GM23338 (cell line): ENCODE measurements at regions not wholly inside any gene's neighbourhood (a gene's known extent, or its start where the extent isn't known, plus 50 kb on each side); places are given as distances from the start of the nearest gene placed in this dataset.

Experiments
- ATAC-seq: fragments of 200-7000 bp; cut with Tn5 transposase; 3 replicates; pipeline ENCODE4 v1.9.1; 2020
- DNase-seq: peaks from one replicate; pipeline ENCODE4 v3.0.0-alpha.2; 2015; ENCODE audit warnings: low spot score
- H2AFZ ChIP-seq: fragments of 200-600 bp; sonication (generic); 2 replicates; pipeline ENCODE4 v1.8.0; 2016; ENCODE audit warnings: antibody characterized with exemption, mild to moderate bottlenecking, moderate library complexity
- H3F3A ChIP-seq: fragments of 200-600 bp; sonication (generic); replicated peaks from 2 replicates; pipeline ENCODE4 v1.8.0; 2017; ENCODE audit warnings: antibody characterized with exemption, mixed run types, low read depth
- H3K27ac ChIP-seq: fragments of 200-600 bp; sonication (generic); 2 replicates; pipeline ENCODE4 v1.6.1; 2016; ENCODE audit warnings: low read depth
- H3K27me3 ChIP-seq: fragments of 200-600 bp; sonication (generic); 2 replicates; pipeline ENCODE4 v1.8.0; 2016; ENCODE audit warnings: mild to moderate bottlenecking, mixed run types, moderate library complexity; ENCODE audit not compliant: insufficient read depth
- H3K36me3 ChIP-seq: fragments of 200-600 bp; sonication (generic); 2 replicates; pipeline ENCODE4 v1.8.0; 2016; ENCODE audit warnings: mild to moderate bottlenecking; ENCODE audit not compliant: insufficient read depth
- H3K4me1 ChIP-seq: fragments of 200-600 bp; sonication (generic); 2 replicates; pipeline ENCODE4 v1.8.0; 2016; ENCODE audit warnings: mild to moderate bottlenecking, moderate library complexity; ENCODE audit not compliant: insufficient read depth
- H3K4me2 ChIP-seq: fragments of 200-600 bp; sonication (generic); 2 replicates; pipeline ENCODE4 v1.7.1; 2017; ENCODE audit warnings: mixed run types
- H3K4me3 ChIP-seq: fragments of 200-600 bp; sonication (generic); 2 replicates; pipeline ENCODE4 v1.6.1; 2016; ENCODE audit warnings: mixed run types
- H3K79me2 ChIP-seq: fragments of 200-600 bp; sonication (generic); replicated peaks from 2 replicates; pipeline ENCODE4 v1.8.0; 2017; ENCODE audit warnings: mild to moderate bottlenecking; ENCODE audit not compliant: insufficient read depth
- H3K9me2 ChIP-seq: fragments of 200-600 bp; sonication (generic); 2 replicates; pipeline ENCODE4 v1.8.0; 2017; ENCODE audit not compliant: insufficient read depth
- H4K20me1 ChIP-seq: fragments of 200-600 bp; sonication (generic); replicated peaks from 2 replicates; pipeline ENCODE4 v1.8.0; 2017; ENCODE audit warnings: mild to moderate bottlenecking; ENCODE audit not compliant: insufficient read depth
- H3K27ac Mint-ChIP-seq: 2 replicates; pipeline ENCODE4 v1.8.0; 2020; ENCODE audit warnings: inconsistent platforms, mild to moderate bottlenecking, moderate library complexity, mixed read lengths
- H3K27me3 Mint-ChIP-seq: 3 replicates; pipeline ENCODE4 v1.8.0; 2022; ENCODE audit warnings: low read depth, mild to moderate bottlenecking, moderate library complexity, mixed read lengths, inconsistent platforms; ENCODE audit not compliant: insufficient read depth, poor library complexity
- H3K36me3 Mint-ChIP-seq: 3 replicates; pipeline ENCODE4 v1.8.0; 2021; ENCODE audit warnings: low read depth, mild to moderate bottlenecking, inconsistent platforms, moderate library complexity, mixed read lengths
- H3K4me1 Mint-ChIP-seq: 3 replicates; pipeline ENCODE4 v1.8.0; 2020; ENCODE audit warnings: mild to moderate bottlenecking, inconsistent platforms, mixed read lengths
- H3K4me3 Mint-ChIP-seq: 3 replicates; pipeline ENCODE4 v1.8.0; 2021; ENCODE audit warnings: moderate library complexity, mild to moderate bottlenecking, inconsistent platforms, mixed read lengths
- H3K9me3 Mint-ChIP-seq: 3 replicates; pipeline ENCODE4 v1.8.0; 2020; ENCODE audit warnings: moderate library complexity, mild to moderate bottlenecking, inconsistent platforms, mixed read lengths
- CREB1 ChIP-seq: fragments of 250-450 bp; sonication (Bioruptor Pico); IDR thresholded peaks from 2 replicates; pipeline ENCODE4 v1.5.0; 2020; ENCODE audit warnings: low read depth, mild to moderate bottlenecking, moderate library complexity
- EZH2 ChIP-seq: fragments of 200-600 bp; sonication (generic); IDR thresholded peaks from one replicate; pipeline ENCODE4 v1.8.0; 2017; ENCODE audit warnings: antibody characterized with exemption, mild to moderate bottlenecking, low read depth; ENCODE audit not compliant: unreplicated experiment
- EZH2phosphoT487 ChIP-seq: fragments of 200-600 bp; sonication (generic); IDR thresholded peaks from one replicate; pipeline ENCODE4 v1.8.1; 2018; ENCODE audit warnings: antibody characterized with exemption; ENCODE audit not compliant: unreplicated experiment
- JUNB ChIP-seq: IDR thresholded peaks from one replicate; pipeline ENCODE4 v1.6.1; 2016; ENCODE audit warnings: antibody characterized with exemption; ENCODE audit not compliant: unreplicated experiment
- NANOG ChIP-seq: IDR thresholded peaks from 2 replicates; pipeline ENCODE4 v1.6.1; 2016; ENCODE audit warnings: antibody characterized with exemption, borderline replicate concordance
- POLR2AphosphoS5 ChIP-seq: IDR thresholded peaks from 2 replicates; pipeline ENCODE4 v1.6.1; 2016; ENCODE audit warnings: antibody characterized with exemption, low read depth
- STAT1 ChIP-seq: IDR thresholded peaks from one replicate; pipeline ENCODE4 v1.6.1; 2016; ENCODE audit warnings: antibody characterized with exemption; ENCODE audit not compliant: unreplicated experiment
- ZNF114 ChIP-seq: fragments of 250-450 bp; sonication (Bioruptor Pico); IDR thresholded peaks from 2 replicates; pipeline ENCODE4 v1.5.0; 2020; ENCODE audit warnings: mild to moderate bottlenecking, moderate library complexity
- ZNF331 ChIP-seq: fragments of 250-450 bp; sonication (Bioruptor Pico); IDR thresholded peaks from 2 replicates; pipeline ENCODE4 v1.5.0; 2020; ENCODE audit warnings: low read depth, mild to moderate bottlenecking, moderate library complexity
- TF ChIP-seq, protein P1 (sequence below): IDR thresholded peaks from 2 replicates; pipeline ENCODE4 v1.6.1; 2016; ENCODE audit warnings: antibody characterized with exemption
- TF ChIP-seq, protein P2 (sequence below): IDR thresholded peaks from one replicate; pipeline ENCODE4 v1.6.1; 2018; ENCODE audit warnings: antibody characterized with exemption; ENCODE audit not compliant: unreplicated experiment
- TF ChIP-seq, protein P3 (sequence below): fragments of 250-450 bp; sonication (Bioruptor Pico); IDR thresholded peaks from 2 replicates; pipeline ENCODE4 v1.5.0; 2020; ENCODE audit warnings: mild to moderate bottlenecking, moderate library complexity
- TF ChIP-seq, protein P4 (sequence below), 2 experiments: fragments of 200-600 bp in 1 of 2; sonication (generic) in 1 of 2; conservative IDR thresholded peaks; 2 replicates each; pipeline versions ENCODE4 v1.5.1 to v1.6.1; 2016 to 2017; ENCODE audit warnings: antibody characterized with exemption in 2 of 2, low read depth in 2 of 2, mild to moderate bottlenecking in 2 of 2, moderate library complexity in 1 of 2

DNA sequence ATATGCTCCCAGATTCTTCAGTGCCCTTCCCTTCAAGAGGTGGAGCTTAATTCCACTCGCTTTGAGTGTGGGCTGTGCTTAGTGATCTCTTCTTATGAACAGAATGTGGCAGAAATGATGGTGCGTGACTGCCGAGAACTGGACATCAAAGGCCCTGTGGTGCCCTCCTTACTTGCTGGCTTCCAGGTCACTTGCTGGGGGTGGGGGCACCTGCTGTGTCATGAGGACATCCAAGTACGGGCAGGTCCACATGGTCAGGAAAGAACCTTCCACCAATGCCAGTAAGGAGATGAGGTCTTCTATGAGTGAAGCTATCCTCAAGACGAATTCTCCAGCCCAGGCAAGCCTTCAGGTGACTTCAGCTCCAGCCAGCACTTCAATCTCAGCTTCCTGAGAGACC, 95.8 kb downstream of the FAM53A start:
- Histone ChIP-seq H3K36me3 (no peaks in the 10 kb centered on the region), H3F3A (no peaks in the 10 kb centered on the region), H3K79me2 (no peaks in the 10 kb centered on the region), H3K27me3 (no peaks in the 10 kb centered on the region), H4K20me1 (no peaks in the 10 kb centered on the region), H2AFZ (no peak overlapping the region), H3K9me2 (no peaks in the 10 kb centered on the region), H3K4me1 (no peaks in the 10 kb centered on the region), H3K4me2 (no peak overlapping the region), H3K27ac (no peak overlapping the region), H3K4me3 (no peak overlapping the region)
- DNase-seq, result no peak
- H3K27ac Mint-ChIP-seq, result no peak overlapping the region
- H3K4me3 Mint-ChIP-seq, result no peak overlapping the region
- peaks cover under 1% of the 10 kb centered on the region; the same call in 1 of the 3 replicates for H3K4me1 Mint-ChIP-seq
- H3K27me3 Mint-ChIP-seq, result peaks cover 2% of the 10 kb centered on the region
- no peak for TF ChIP-seq ZNF331
- TF ChIP-seq, protein P1, sequence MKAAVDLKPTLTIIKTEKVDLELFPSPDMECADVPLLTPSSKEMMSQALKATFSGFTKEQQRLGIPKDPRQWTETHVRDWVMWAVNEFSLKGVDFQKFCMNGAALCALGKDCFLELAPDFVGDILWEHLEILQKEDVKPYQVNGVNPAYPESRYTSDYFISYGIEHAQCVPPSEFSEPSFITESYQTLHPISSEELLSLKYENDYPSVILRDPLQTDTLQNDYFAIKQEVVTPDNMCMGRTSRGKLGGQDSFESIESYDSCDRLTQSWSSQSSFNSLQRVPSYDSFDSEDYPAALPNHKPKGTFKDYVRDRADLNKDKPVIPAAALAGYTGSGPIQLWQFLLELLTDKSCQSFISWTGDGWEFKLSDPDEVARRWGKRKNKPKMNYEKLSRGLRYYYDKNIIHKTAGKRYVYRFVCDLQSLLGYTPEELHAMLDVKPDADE, result no peak
- TF ChIP-seq ZNF114, result no peak
- TF ChIP-seq NANOG, result no peak
- TF ChIP-seq, protein P2, sequence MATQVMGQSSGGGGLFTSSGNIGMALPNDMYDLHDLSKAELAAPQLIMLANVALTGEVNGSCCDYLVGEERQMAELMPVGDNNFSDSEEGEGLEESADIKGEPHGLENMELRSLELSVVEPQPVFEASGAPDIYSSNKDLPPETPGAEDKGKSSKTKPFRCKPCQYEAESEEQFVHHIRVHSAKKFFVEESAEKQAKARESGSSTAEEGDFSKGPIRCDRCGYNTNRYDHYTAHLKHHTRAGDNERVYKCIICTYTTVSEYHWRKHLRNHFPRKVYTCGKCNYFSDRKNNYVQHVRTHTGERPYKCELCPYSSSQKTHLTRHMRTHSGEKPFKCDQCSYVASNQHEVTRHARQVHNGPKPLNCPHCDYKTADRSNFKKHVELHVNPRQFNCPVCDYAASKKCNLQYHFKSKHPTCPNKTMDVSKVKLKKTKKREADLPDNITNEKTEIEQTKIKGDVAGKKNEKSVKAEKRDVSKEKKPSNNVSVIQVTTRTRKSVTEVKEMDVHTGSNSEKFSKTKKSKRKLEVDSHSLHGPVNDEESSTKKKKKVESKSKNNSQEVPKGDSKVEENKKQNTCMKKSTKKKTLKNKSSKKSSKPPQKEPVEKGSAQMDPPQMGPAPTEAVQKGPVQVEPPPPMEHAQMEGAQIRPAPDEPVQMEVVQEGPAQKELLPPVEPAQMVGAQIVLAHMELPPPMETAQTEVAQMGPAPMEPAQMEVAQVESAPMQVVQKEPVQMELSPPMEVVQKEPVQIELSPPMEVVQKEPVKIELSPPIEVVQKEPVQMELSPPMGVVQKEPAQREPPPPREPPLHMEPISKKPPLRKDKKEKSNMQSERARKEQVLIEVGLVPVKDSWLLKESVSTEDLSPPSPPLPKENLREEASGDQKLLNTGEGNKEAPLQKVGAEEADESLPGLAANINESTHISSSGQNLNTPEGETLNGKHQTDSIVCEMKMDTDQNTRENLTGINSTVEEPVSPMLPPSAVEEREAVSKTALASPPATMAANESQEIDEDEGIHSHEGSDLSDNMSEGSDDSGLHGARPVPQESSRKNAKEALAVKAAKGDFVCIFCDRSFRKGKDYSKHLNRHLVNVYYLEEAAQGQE, result no peak
- TF ChIP-seq POLR2AphosphoS5, result no peak
- TF ChIP-seq EZH2, result no peak
- no peak for TF ChIP-seq CREB1 (CRISPR knock-in tag)
- TF ChIP-seq, protein P3, sequence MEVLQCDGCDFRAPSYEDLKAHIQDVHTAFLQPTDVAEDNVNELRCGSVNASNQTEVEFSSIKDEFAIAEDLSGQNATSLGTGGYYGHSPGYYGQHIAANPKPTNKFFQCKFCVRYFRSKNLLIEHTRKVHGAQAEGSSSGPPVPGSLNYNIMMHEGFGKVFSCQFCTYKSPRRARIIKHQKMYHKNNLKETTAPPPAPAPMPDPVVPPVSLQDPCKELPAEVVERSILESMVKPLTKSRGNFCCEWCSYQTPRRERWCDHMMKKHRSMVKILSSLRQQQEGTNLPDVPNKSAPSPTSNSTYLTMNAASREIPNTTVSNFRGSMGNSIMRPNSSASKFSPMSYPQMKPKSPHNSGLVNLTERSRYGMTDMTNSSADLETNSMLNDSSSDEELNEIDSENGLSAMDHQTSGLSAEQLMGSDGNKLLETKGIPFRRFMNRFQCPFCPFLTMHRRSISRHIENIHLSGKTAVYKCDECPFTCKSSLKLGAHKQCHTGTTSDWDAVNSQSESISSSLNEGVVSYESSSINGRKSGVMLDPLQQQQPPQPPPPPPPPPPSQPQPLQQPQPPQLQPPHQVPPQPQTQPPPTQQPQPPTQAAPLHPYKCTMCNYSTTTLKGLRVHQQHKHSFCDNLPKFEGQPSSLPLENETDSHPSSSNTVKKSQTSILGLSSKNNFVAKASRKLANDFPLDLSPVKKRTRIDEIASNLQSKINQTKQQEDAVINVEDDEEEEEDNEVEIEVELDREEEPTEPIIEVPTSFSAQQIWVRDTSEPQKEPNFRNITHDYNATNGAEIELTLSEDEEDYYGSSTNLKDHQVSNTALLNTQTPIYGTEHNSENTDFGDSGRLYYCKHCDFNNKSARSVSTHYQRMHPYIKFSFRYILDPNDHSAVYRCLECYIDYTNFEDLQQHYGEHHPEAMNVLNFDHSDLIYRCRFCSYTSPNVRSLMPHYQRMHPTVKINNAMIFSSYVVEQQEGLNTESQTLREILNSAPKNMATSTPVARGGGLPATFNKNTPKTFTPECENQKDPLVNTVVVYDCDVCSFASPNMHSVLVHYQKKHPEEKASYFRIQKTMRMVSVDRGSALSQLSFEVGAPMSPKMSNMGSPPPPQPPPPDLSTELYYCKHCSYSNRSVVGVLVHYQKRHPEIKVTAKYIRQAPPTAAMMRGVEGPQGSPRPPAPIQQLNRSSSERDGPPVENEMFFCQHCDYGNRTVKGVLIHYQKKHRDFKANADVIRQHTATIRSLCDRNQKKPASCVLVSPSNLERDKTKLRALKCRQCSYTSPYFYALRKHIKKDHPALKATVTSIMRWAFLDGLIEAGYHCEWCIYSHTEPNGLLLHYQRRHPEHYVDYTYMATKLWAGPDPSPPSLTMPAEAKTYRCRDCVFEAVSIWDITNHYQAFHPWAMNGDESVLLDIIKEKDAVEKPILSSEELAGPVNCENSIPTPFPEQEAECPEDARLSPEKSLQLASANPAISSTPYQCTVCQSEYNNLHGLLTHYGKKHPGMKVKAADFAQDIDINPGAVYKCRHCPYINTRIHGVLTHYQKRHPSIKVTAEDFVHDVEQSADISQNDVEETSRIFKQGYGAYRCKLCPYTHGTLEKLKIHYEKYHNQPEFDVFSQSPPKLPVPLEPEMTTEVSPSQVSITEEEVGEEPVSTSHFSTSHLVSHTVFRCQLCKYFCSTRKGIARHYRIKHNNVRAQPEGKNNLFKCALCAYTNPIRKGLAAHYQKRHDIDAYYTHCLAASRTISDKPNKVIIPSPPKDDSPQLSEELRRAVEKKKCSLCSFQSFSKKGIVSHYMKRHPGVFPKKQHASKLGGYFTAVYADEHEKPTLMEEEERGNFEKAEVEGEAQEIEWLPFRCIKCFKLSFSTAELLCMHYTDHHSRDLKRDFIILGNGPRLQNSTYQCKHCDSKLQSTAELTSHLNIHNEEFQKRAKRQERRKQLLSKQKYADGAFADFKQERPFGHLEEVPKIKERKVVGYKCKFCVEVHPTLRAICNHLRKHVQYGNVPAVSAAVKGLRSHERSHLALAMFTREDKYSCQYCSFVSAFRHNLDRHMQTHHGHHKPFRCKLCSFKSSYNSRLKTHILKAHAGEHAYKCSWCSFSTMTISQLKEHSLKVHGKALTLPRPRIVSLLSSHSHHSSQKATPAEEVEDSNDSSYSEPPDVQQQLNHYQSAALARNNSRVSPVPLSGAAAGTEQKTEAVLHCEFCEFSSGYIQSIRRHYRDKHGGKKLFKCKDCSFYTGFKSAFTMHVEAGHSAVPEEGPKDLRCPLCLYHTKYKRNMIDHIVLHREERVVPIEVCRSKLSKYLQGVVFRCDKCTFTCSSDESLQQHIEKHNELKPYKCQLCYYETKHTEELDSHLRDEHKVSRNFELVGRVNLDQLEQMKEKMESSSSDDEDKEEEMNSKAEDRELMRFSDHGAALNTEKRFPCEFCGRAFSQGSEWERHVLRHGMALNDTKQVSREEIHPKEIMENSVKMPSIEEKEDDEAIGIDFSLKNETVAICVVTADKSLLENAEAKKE (CRISPR knock-in tag), result no peak
- TF ChIP-seq JUNB, result no peak
- no peak for TF ChIP-seq EZH2phosphoT487
- TF ChIP-seq, protein P4, sequence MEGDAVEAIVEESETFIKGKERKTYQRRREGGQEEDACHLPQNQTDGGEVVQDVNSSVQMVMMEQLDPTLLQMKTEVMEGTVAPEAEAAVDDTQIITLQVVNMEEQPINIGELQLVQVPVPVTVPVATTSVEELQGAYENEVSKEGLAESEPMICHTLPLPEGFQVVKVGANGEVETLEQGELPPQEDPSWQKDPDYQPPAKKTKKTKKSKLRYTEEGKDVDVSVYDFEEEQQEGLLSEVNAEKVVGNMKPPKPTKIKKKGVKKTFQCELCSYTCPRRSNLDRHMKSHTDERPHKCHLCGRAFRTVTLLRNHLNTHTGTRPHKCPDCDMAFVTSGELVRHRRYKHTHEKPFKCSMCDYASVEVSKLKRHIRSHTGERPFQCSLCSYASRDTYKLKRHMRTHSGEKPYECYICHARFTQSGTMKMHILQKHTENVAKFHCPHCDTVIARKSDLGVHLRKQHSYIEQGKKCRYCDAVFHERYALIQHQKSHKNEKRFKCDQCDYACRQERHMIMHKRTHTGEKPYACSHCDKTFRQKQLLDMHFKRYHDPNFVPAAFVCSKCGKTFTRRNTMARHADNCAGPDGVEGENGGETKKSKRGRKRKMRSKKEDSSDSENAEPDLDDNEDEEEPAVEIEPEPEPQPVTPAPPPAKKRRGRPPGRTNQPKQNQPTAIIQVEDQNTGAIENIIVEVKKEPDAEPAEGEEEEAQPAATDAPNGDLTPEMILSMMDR (conservative IDR thresholded peaks at IDR 0.05; ENCODE audit: low read depth in 2 of 2), result no peak
- TF ChIP-seq STAT1, result no peak
- H3K36me3 Mint-ChIP-seq, result no peaks in the 10 kb centered on the region; the same call in 2 of the 3 replicates
- no peak for ATAC-seq
- peaks cover 17% of the 10 kb centered on the region for H3K9me3 Mint-ChIP-seq
